ENCODE measurements at regions not wholly inside any gene's neighbourhood (a gene's known extent, or its start where the extent isn't known, plus 50 kb on each side); places are given as distances from the start of the nearest gene placed in this dataset.

- no peak for DNase-seq
- Histone ChIP-seq H3K27ac (no peak overlapping the region), H3K4me3 (no peak overlapping the region), H3K4me1 (no peaks in the 10 kb centered on the region), H3K27me3 (no peaks in the 10 kb centered on the region), H3K9me3 (no peaks in the 10 kb centered on the region), H3K36me3 (no peaks in the 10 kb centered on the region)
- WGBS, 5 donors, result 72 to 88% (median 79%) methylated on average over 2 of the region's 2 CpGs
- TF ChIP-seq POLR2AphosphoS5 (IDR thresholded peaks at IDR 0.05) (no peak), EP300 (IDR thresholded peaks at IDR 0.05) (no peak), POLR2A (IDR thresholded peaks at IDR 0.05) (no peak), CTCF (IDR thresholded peaks at IDR 0.05) (no peak)
- intact Hi-C loops (cut with DNase I; ENCODE audit: low total_unique reads), result no loop called here
Measured at GRCh38 chr4:116824172-116824571, 261.2 kb downstream of the TRAM1L1 start.

GRCh38 chr4:116811730-116812129 lies 273.6 kb downstream of the TRAM1L1 start:
- H3K4me3 ChIP-seq, result no peak overlapping the region
- 68 to 81% (median 79%) methylated on average over 2 of the region's 2 CpGs for WGBS, 5 donors
- no peak for DNase-seq
- intact Hi-C loops (cut with DNase I; ENCODE audit: low total_unique reads), result no loop called here
- H3K36me3 ChIP-seq, result no peaks in the 10 kb centered on the region
- H3K27me3 ChIP-seq, result no peaks in the 10 kb centered on the region
- H3K27ac ChIP-seq, result no peak overlapping the region
- H3K9me3 ChIP-seq, result peaks cover 0 to 7% (median 0%) of the 10 kb centered on the region in 4 donors
- TF ChIP-seq POLR2AphosphoS5 (IDR thresholded peaks at IDR 0.05), result no peak
- TF ChIP-seq CTCF (IDR thresholded peaks at IDR 0.05), result no peak
- no peak for TF ChIP-seq EP300 (IDR thresholded peaks at IDR 0.05)
- TF ChIP-seq POLR2A (IDR thresholded peaks at IDR 0.05), result no peak
- H3K4me1 ChIP-seq, result no peaks in the 10 kb centered on the region

GRCh38 chr4:116796022-116796421 lies 289.4 kb downstream of the TRAM1L1 start:
- H3K4me1 ChIP-seq, result no peaks in the 10 kb centered on the region
- no peak overlapping the region for H3K27ac ChIP-seq
- H3K9me3 ChIP-seq, result no peaks in the 10 kb centered on the region
- TF ChIP-seq EP300 (IDR thresholded peaks at IDR 0.05), result no peak
- no peak for TF ChIP-seq POLR2A (IDR thresholded peaks at IDR 0.05)
- no peak for TF ChIP-seq CTCF (IDR thresholded peaks at IDR 0.05)
- TF ChIP-seq POLR2AphosphoS5 (IDR thresholded peaks at IDR 0.05), result no peak
- H3K27me3 ChIP-seq, result no peaks in the 10 kb centered on the region
- no peak for DNase-seq
- 75 to 81% (median 78%) methylated on average over 2 of the region's 2 CpGs for WGBS, 5 donors
- intact Hi-C loops (cut with DNase I; ENCODE audit: low total_unique reads), result no loop called here
- H3K4me3 ChIP-seq, result no peak overlapping the region
- H3K36me3 ChIP-seq, result no peaks in the 10 kb centered on the region

- Histone ChIP-seq H3K4me1 (no peaks in the 10 kb centered on the region), H3K27me3 (no peaks in the 10 kb centered on the region), H3K4me3 (no peak overlapping the region), H3K27ac (no peak overlapping the region), H3K9me3 (no peaks in the 10 kb centered on the region), H3K36me3 (no peaks in the 10 kb centered on the region)
- TF ChIP-seq POLR2AphosphoS5 (IDR thresholded peaks at IDR 0.05) (no peak), POLR2A (IDR thresholded peaks at IDR 0.05) (no peak), CTCF (IDR thresholded peaks at IDR 0.05) (no peak), EP300 (IDR thresholded peaks at IDR 0.05) (no peak)
- no peak for DNase-seq
- intact Hi-C loops (cut with DNase I; ENCODE audit: low total_unique reads), result no loop called here
- 81 to 93% (median 87%) methylated on average over 2 of the region's 2 CpGs for WGBS, 5 donors
Measured at GRCh38 chr4:116788723-116789122, 296.7 kb downstream of the TRAM1L1 start.
